ENCODE measurements at regions not wholly inside any gene's neighbourhood (a gene's known extent, or its start where the extent isn't known, plus 50 kb on each side); places are given as distances from the start of the nearest gene placed in this dataset.

- no peak for DNase-seq
These were observed 679.7 kb upstream of the RAB6C start for GRCh38 chr2:129299756-129300155.

DNA sequence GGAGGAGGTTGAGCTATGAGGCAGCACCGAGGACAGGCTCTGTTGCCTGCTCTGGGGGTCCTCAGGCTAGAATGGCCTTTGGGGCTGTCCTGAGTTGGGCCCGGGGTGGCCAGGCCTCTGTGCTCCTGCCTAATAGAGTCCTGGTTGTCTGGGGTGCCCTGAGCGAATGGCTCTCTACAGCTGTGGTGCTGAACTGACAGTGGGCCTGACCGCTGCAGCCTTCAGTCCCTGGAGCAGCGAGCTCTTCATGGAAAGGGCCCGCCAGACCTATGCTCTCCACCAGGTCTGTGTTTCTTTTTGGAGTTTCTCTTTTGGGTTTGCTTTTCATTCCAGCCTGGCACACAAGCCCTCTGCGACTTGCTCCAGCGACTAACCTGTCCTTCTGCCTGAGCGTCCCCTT, 679.0 kb upstream of the RAB6C start:
- no peak for DNase-seq

DNA sequence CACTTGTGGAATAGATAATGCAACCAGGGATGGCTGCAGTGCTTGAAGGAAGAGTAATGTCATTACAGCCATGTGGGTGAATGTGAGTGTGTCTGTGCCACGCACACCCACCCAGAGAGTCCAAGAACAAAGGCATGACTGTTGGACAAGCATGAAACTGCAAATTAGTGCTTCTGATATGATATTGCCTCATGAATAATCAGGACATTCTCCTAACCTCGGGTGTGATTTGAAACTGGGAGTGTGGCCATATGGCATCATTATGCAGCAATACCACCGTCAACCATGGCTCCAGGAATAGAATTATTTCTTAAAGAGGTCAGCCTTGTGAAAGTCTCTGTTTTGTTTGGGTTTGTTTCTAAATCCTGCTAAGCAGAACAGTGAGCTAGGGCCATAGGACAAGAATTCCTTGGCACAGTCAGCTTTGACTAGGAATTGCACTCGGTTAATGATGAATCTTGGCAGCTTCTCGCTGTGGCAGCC, 678.0 kb upstream of the RAB6C start:
- no peak for DNase-seq

DNA sequence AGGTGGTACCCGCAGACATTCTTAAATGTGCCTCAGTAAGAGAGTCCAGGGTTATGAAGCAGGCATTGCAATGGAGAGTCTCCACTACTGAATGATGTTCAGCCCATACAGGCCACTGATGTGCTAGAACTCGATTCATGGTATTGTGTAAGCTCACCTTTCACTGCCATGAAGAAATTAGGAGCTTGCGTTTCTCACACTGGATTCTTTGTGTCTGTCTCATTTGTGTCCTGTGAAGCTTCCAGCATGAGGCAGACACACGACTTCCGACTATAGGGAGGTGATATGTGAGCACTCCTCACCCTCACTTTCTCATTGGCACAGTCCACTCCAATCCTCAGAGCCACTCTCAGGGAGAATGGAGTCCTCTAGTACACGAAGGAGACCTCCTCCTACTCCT, 677.4 kb upstream of the RAB6C start:
- DNase-seq, result no peak

GRCh38 chr2:129302561-129303183, 676.8 kb upstream of the RAB6C start:
- DNase-seq, result no peak

- no peak for DNase-seq
These were observed 665.3 kb upstream of the RAB6C start for GRCh38 chr2:129314120-129314519.

DNA sequence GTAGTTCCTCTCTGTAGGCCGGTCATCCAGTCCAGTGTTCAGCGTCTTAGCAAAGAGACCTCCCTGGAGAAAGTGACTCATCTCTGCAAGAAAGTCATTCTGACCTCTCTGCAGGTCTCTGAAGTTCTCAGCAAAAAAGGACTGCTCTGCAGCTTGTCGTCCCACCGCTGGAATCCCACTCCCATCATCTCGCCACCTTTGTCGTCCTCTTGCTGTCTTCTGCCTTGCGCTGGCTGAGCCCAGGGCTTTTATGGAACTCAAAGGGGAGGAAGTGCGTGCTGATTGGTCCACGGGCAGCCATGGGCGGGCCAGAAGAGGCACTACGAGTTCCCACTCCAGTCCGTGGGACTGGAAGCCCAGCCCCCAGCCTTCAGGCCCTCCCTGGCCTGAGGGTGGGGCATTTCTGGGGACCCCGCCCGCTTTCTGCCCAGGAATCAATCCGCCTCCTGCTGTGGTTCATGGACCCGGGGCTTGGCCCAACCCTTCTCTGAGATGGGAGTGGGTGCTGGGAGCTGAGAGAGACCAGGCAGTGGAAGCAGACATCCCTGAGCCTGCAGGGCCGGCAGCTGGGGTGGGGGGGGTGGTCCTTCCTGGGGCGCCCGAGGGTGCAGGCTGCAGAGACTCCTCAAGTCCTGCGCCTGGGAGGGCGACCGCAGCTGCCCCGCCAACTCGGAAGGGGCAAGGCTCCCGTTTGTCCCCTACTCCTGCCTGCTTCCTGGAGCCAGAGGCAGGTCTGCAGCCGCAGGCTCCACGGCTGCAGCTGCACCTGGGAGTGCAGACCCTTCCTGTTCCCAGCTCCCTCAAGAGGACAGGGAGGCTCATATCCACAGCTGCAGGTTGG, 660.7 kb upstream of the RAB6C start:
- DNase-seq, result no peak

- DNase-seq, result no peak
These were observed 660.1 kb upstream of the RAB6C start for GRCh38 chr2:129319422-129319717.

GRCh38 chr2:129320288-129320687, 659.2 kb upstream of the RAB6C start:
- DNase-seq, result no peak

DNA sequence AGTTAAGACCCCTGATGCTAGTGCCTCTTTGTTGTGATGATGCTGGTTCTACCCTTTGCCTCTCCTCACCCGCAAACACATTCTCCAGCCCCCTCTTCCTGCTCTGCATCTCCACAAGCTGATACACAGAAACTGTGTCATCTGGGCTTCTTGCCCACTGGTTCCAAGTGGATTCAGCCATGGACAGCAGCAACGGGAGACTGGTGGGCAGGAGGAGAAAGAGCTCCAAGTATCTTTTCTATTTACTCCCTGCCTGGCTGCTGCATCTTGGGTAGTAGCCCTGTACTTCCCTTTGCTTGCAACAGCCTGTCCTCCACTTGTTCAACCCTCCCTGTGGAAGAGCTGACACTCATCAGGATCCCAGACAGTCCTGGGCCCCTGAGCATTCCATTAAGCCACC, 655.1 kb upstream of the RAB6C start:
- no peak for DNase-seq

DNA sequence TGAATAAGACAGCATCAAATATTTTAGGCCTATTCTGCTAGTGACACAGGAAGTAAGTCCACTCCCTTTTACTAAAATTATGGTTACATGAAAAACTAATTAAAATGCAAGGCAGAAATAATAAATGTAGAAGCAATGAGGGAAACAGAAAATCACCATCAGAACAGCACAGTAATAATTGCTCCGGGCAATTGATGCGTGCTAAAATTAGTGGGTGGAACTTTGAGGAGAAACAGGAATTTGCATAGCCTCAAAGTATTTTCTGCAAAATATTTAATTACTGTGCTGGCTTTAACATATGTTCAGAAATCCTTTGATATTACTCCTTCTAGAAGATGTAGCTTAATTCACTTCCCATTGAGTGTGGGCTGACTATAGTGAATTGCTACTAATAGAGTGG, 654.3 kb upstream of the RAB6C start:
- DNase-seq, result no peak

DNA sequence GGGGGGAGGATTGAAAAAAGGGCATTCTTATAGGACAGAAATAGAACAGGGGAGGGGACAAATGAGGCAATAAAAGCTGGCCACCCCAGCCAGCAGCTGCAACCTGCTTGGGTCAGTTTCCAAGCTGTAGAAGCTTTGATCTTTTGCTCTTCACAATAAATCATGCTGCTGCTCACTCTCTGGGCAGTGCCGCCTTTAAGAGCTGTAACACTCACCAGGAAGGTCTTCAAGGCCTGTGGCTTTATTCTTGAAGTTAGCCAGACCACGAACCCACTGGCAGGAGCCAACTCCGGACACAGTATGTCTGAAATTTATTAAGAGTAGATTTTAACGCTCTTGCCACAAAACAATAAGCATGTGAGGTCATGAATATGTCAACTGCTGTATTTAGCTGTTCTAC, 649.9 kb upstream of the RAB6C start:
- DNase-seq, result no peak

DNA sequence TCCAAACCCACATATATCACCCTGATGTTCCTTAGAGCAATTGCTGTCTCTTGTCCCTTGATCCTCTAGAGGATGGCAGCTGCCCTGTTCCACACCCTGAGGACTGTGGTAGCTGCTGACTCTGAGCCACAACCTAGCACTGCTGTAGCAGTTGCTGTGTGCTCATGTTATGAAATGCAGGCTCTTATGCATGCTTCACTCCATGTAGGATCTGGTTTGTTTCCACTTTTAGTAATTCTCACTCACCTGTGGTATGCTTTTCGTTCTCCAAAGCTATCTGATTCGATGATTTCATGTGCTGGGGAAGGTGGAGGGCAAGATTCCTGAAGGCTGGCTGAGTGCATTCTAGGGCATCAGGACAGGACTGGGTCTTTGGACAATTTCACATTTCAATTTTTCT, 649.0 kb upstream of the RAB6C start:
- no peak for DNase-seq

GRCh38 chr2:129331638-129332037, 647.8 kb upstream of the RAB6C start:
- no peak for DNase-seq

GRCh38 chr2:129334128-129334527, 645.3 kb upstream of the RAB6C start:
- no peak for DNase-seq

- DNase-seq, result no peak
These were observed 644.6 kb upstream of the RAB6C start for GRCh38 chr2:129334696-129335410.

DNA sequence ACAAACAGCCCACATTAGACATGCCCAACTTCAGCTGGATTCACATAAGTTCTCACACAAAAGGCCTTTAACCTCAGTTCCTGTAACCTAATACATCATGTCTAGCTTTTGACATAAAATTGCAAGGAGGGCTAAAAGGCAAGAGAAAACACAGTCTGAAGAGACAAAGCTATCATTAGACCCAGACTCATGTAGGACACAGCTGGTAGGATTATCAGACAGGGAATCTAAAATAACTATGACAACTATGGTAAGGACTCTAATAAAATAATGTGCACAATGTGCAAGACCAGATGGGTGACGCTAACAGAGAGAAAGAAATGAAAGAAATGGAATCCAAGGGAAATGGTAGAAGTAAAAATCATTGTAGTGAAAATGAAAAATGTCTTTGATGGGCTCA, 643.2 kb upstream of the RAB6C start:
- DNase-seq, result no peak

DNA sequence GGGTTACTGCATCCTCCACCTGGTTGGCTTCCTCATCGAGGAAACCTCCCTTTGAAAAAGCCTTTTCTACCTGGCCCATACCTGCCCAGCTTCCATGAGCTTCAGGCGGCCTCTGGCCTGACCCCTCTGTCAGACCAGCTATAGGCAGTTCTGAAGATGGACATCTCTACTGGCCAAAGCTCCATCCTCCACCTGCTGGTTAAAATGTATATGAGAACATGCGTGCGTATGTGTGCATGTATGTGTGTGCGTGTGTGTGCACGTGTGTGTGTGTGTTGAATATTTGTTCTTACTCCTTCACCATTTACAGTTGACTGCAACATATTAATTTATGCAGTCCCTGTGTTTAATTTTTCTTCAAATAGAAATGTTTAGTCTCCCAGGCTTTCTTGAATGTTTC, 642.4 kb upstream of the RAB6C start:
- DNase-seq, result no peak

DNA sequence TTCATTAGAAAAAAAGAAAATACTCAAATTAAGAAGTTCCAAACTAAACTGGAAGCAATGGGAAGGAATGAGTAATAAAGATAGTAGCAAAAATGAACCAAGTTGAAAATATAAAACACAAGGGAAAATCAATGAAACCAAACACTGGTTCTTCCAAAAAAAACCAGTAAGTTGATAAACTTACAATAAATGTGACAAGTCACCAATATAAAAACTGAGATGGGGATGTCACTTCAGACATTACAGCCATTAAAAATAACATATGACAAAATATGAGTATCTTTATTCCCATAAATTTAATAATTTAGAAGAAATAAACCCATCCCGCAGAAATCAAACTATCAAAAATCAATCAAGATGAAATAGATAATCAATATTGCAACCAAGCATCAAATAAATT, 633.9 kb upstream of the RAB6C start:
- DNase-seq, result no peak

- no peak for DNase-seq
These were observed 631.8 kb upstream of the RAB6C start for GRCh38 chr2:129347486-129348217.

- no peak for DNase-seq
These were observed 624.8 kb upstream of the RAB6C start for GRCh38 chr2:129354631-129355030.

- no peak for DNase-seq
These were observed 617.8 kb upstream of the RAB6C start for GRCh38 chr2:129361688-129362087.

GRCh38 chr2:129366263-129366662, 613.2 kb upstream of the RAB6C start:
- DNase-seq, result no peak
